ENCODE measurements at regions not wholly inside any gene's neighbourhood (a gene's known extent, or its start where the extent isn't known, plus 50 kb on each side); places are given as distances from the start of the nearest gene placed in this dataset.

- TF ChIP-seq CTCF (IDR thresholded peaks at IDR 0.05; ENCODE audit: control extremely low read depth in 1 of 3, insufficient read depth in 1 of 3, low read depth in 1 of 3, low read length in 3 of 3): no peak
- TF ChIP-seq TBP (IDR thresholded peaks at IDR 0.05; ENCODE audit: low read depth, low read length): no peak
- no peak for TF ChIP-seq HDAC6 (IDR thresholded peaks at IDR 0.05; ENCODE audit: low read depth, low read length)
- no peak for TF ChIP-seq POLR2A (IDR thresholded peaks at IDR 0.05; ENCODE audit: control extremely low read depth in 1 of 2, low read depth in 2 of 2, low read length in 2 of 2)
- no peak for TF ChIP-seq EGR1 (IDR thresholded peaks at IDR 0.05; ENCODE audit: borderline replicate concordance, low read depth, low read length)
- TF ChIP-seq GABPA (IDR thresholded peaks at IDR 0.05; ENCODE audit: borderline replicate concordance, insufficient read depth, low read length): no peak
- no peak for TF ChIP-seq EP300 (IDR thresholded peaks at IDR 0.05; ENCODE audit: borderline replicate concordance in 1 of 2, low read depth in 2 of 2, low read length in 2 of 2)
- TF ChIP-seq CBX5 (IDR thresholded peaks at IDR 0.05; ENCODE audit: low read depth, low read length): no peak
- no peak for TF ChIP-seq SP4 (IDR thresholded peaks at IDR 0.05; ENCODE audit: low read length)
- no peak for TF ChIP-seq HDAC2 (IDR thresholded peaks at IDR 0.05; ENCODE audit: borderline replicate concordance in 1 of 2, low read depth in 2 of 2, low read length in 2 of 2)
- TF ChIP-seq RNF2 (IDR thresholded peaks at IDR 0.05; ENCODE audit: borderline replicate concordance, low read depth, low read length, missing control alignments, poor library complexity, severe bottlenecking): no peak
These were observed 813.4 kb downstream of the TLE1 start for GRCh38 chr9:80875947-80876346.
